Natural killer cell (primary cell): ENCODE measurements at regions not wholly inside any gene's neighbourhood (a gene's known extent, or its start where the extent isn't known, plus 50 kb on each side); places are given as distances from the start of the nearest gene placed in this dataset.

ENCODE experiments used
- ATAC-seq, 3 donors: fragments of 150-1000 bp in 2 of 3; fragments of 200-7000 bp in 1 of 3; cut with Tn5 transposase; 1 replicate in 1 of 3; 2 replicates in 2 of 3; pipeline ENCODE4 v1.10.0; 2021; ENCODE audit warnings: mild to moderate bottlenecking in 2 of 3, moderate library complexity in 2 of 3
- DNase-seq, 2 donors: peaks; one replicate each; pipeline versions ENCODE4 v3.0.0 to v3.0.0-alpha.2; 2013 to 2021; ENCODE audit warnings: mixed read lengths in 1 of 2
- H3K27ac ChIP-seq: one replicate; pipeline ENCODE4 v1.5.1; 2013; ENCODE audit warnings: mild to moderate bottlenecking, low read length
- H3K27me3 ChIP-seq: one replicate; pipeline ENCODE4 v1.6.1; 2013; ENCODE audit warnings: low read length; ENCODE audit not compliant: control insufficient read depth, insufficient read depth
- H3K36me3 ChIP-seq: one replicate; pipeline ENCODE4 v1.6.1; 2013; ENCODE audit warnings: low read length; ENCODE audit not compliant: control insufficient read depth, insufficient read depth
- H3K4me1 ChIP-seq: one replicate; pipeline ENCODE4 v1.6.1; 2013; ENCODE audit warnings: low read length; ENCODE audit not compliant: control insufficient read depth, insufficient read depth
- H3K4me3 ChIP-seq: one replicate; pipeline ENCODE4 v1.5.1; 2013; ENCODE audit warnings: low read length
- H3K9me3 ChIP-seq: one replicate; pipeline ENCODE4 v1.6.1; 2013; ENCODE audit warnings: low read length; ENCODE audit not compliant: control insufficient read depth, insufficient read depth
- H3K27ac Mint-ChIP-seq, 2 donors: one replicate each; pipeline ENCODE4 v1.8.0; 2022; ENCODE audit warnings: mild to moderate bottlenecking in 2 of 2, mixed read lengths in 2 of 2, moderate library complexity in 1 of 2
- H3K27me3 Mint-ChIP-seq, 2 donors: one replicate each; pipeline ENCODE4 v1.8.0; 2022; ENCODE audit warnings: low read depth in 2 of 2, mixed read lengths in 2 of 2
- H3K36me3 Mint-ChIP-seq: one replicate; pipeline ENCODE4 v1.8.0; 2022; ENCODE audit warnings: mixed read lengths
- H3K4me1 Mint-ChIP-seq, 2 donors: one replicate each; pipeline ENCODE4 v1.8.0; 2022; ENCODE audit warnings: mixed read lengths in 2 of 2
- H3K4me3 Mint-ChIP-seq: one replicate; pipeline ENCODE4 v1.8.0; 2022; ENCODE audit warnings: mild to moderate bottlenecking, moderate library complexity, mixed read lengths
- H3K9me3 Mint-ChIP-seq, 2 donors: one replicate each; pipeline ENCODE4 v1.8.0; 2022; ENCODE audit warnings: mixed read lengths in 2 of 2
- CTCF ChIP-seq: fragments of 200-600 bp; IDR thresholded peaks from one replicate; pipeline ENCODE4 v1.8.0; 2022; ENCODE audit warnings: antibody characterized with exemption
- WGBS: methylation state at CpG from one replicate; pipeline ENCODE4 v1.1.7; 2013; ENCODE audit warnings: missing lambda C conversion rate; ENCODE audit not compliant: insufficient coverage; 5-methylcytosine and 5-hydroxymethylcytosine counted together
- intact Hi-C: fragments of 100-400 bp; cut with micrococcal nuclease; formaldehyde crosslinking; loops from one replicate; pipeline ENCODE4 v1.14.2; 2022

GRCh38 chr3:75224412-75224811 lies 439.7 kb upstream of the FRG2C start:
- no peaks in the 10 kb centered on the region for H3K4me1 Mint-ChIP-seq
- Histone ChIP-seq H3K9me3 (no peaks in the 10 kb centered on the region), H3K4me1 (no peaks in the 10 kb centered on the region), H3K36me3 (no peaks in the 10 kb centered on the region), H3K4me3 (no peak overlapping the region), H3K27me3 (no peaks in the 10 kb centered on the region), H3K27ac (no peak overlapping the region)
- peaks cover 3 to 4% of the 10 kb centered on the region in 2 donors for H3K9me3 Mint-ChIP-seq
- DNase-seq (no peak), ATAC-seq (no peak)
- no peak overlapping the region for H3K27ac Mint-ChIP-seq
- WGBS, result 33% methylated on average over 1 of the region's 2 CpGs
- no peak for TF ChIP-seq CTCF
- H3K27me3 Mint-ChIP-seq, result no peaks in the 10 kb centered on the region
- H3K4me3 Mint-ChIP-seq, result no peak overlapping the region
- no peaks in the 10 kb centered on the region for H3K36me3 Mint-ChIP-seq
- intact Hi-C loops, result no loop called here

GRCh38 chr3:75232216-75232615 lies 431.9 kb upstream of the FRG2C start:
- DNase-seq (no peak), ATAC-seq (no peak)
- Histone ChIP-seq H3K36me3 (no peaks in the 10 kb centered on the region), H3K27me3 (no peaks in the 10 kb centered on the region), H3K27ac (no peak overlapping the region), H3K4me3 (no peak overlapping the region), H3K9me3 (no peaks in the 10 kb centered on the region), H3K4me1 (no peaks in the 10 kb centered on the region)
- WGBS, result no CpG with 5 or more reads among the region's 1 CpG
- Mint-ChIP-seq H3K27ac (no peak overlapping the region), H3K36me3 (no peaks in the 10 kb centered on the region), H3K9me3 (peaks cover 0 to 8% of the 10 kb centered on the region in 2 donors), H3K4me3 (no peak overlapping the region), H3K4me1 (no peaks in the 10 kb centered on the region), H3K27me3 (no peaks in the 10 kb centered on the region)
- TF ChIP-seq CTCF, result no peak
- intact Hi-C loops, result no loop called here

GRCh38 chr3:75235631-75236030 lies 428.5 kb upstream of the FRG2C start:
- no peaks in the 10 kb centered on the region for H3K27me3 ChIP-seq
- Mint-ChIP-seq H3K36me3 (no peaks in the 10 kb centered on the region), H3K27ac (no peak overlapping the region), H3K4me3 (no peak overlapping the region), H3K27me3 (no peaks in the 10 kb centered on the region), H3K4me1 (no peaks in the 10 kb centered on the region), H3K9me3 (peaks cover 0 to 4% of the 10 kb centered on the region in 2 donors)
- H3K36me3 ChIP-seq, result no peaks in the 10 kb centered on the region
- no peak overlapping the region for H3K4me3 ChIP-seq
- H3K9me3 ChIP-seq, result no peaks in the 10 kb centered on the region
- no peak for ATAC-seq
- DNase-seq, result no peak
- no peak overlapping the region for H3K27ac ChIP-seq
- intact Hi-C loops, result no loop called here
- WGBS, result 85% methylated on average over 4 of the region's 4 CpGs
- no peaks in the 10 kb centered on the region for H3K4me1 ChIP-seq
- TF ChIP-seq CTCF, result no peak

DNA sequence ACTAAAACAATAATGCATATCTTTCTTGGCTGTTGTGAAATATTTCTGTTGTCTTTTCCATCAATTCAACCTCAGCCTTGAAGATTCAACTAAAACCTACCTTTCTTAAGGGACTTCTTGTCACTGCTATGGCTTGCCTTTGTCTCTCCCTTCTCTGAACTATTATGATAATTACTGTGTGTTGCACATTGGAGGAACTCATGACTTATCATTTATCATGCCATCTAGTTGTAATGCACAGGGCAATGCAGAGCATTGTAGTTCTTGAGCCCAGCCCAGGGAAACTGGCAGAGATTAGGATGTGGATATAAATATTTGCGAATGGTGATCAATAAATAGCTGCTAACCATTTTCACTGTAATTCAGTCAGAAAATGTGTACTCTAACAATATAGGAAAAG lies 427.1 kb upstream of the FRG2C start:
- no peaks in the 10 kb centered on the region for H3K27me3 ChIP-seq
- intact Hi-C loops, result no loop called here
- no peak overlapping the region for H3K27ac ChIP-seq
- no peaks in the 10 kb centered on the region for H3K36me3 Mint-ChIP-seq
- no peak overlapping the region for H3K27ac Mint-ChIP-seq
- H3K4me1 ChIP-seq, result no peaks in the 10 kb centered on the region
- no peak overlapping the region for H3K4me3 Mint-ChIP-seq
- H3K36me3 ChIP-seq, result no peaks in the 10 kb centered on the region
- no peak for TF ChIP-seq CTCF
- no peaks in the 10 kb centered on the region for H3K4me1 Mint-ChIP-seq
- peaks cover 0 to 4% of the 10 kb centered on the region in 2 donors for H3K9me3 Mint-ChIP-seq
- H3K9me3 ChIP-seq, result no peaks in the 10 kb centered on the region
- no CpG with 5 or more reads among the region's 1 CpG for WGBS
- H3K4me3 ChIP-seq, result no peak overlapping the region
- DNase-seq (no peak), ATAC-seq (no peak)
- no peaks in the 10 kb centered on the region for H3K27me3 Mint-ChIP-seq
